MM.1S (cell line): ENCODE measurements at regions not wholly inside any gene's neighbourhood (a gene's known extent, or its start where the extent isn't known, plus 50 kb on each side); places are given as distances from the start of the nearest gene placed in this dataset.
"Not testable (repeated sequence)": the region's sequence is repeated elsewhere in the genome, so short reads cannot be mapped to it uniquely, and the experiment has no call there.

Experiments
- DNase-seq: peaks from one replicate; pipeline ENCODE4 v3.0.0-alpha.2; 2015
- H2AFZ ChIP-seq: fragments of 300-600 bp; sonication (generic); 2 replicates; pipeline ENCODE4 v1.6.0; 2016; ENCODE audit warnings: antibody characterized with exemption, low read length
- H3F3A ChIP-seq: fragments of 300-600 bp; sonication (generic); 2 replicates; pipeline ENCODE4 v1.6.1; 2016; ENCODE audit warnings: mild to moderate bottlenecking, antibody characterized with exemption, low read length, moderate library complexity, mixed read lengths; ENCODE audit not compliant: insufficient read depth
- H3K27ac ChIP-seq: fragments of 300-600 bp; sonication (generic); 2 replicates; pipeline ENCODE4 v1.5.1; 2016; ENCODE audit warnings: mild to moderate bottlenecking, low read length
- H3K27me3 ChIP-seq: fragments of 300-600 bp; sonication (generic); replicated peaks from 2 replicates; pipeline ENCODE4 v1.6.0; 2016; ENCODE audit warnings: low read length; ENCODE audit not compliant: insufficient read depth
- H3K36me3 ChIP-seq: fragments of 300-600 bp; sonication (generic); replicated peaks from 2 replicates; pipeline ENCODE4 v1.6.1; 2016; ENCODE audit warnings: mild to moderate bottlenecking, low read length, mixed read lengths; ENCODE audit not compliant: insufficient read depth
- H3K4me1 ChIP-seq: fragments of 300-600 bp; sonication (generic); 2 replicates; pipeline ENCODE4 v1.6.1; 2016; ENCODE audit warnings: low read length, mixed read lengths
- H3K4me2 ChIP-seq: fragments of 300-600 bp; sonication (generic); 2 replicates; pipeline ENCODE4 v1.6.0; 2016; ENCODE audit warnings: low read depth, low read length
- H3K4me3 ChIP-seq: fragments of 300-600 bp; sonication (generic); 2 replicates; pipeline ENCODE4 v1.5.1; 2016; ENCODE audit warnings: low read length, mixed read lengths
- H3K79me2 ChIP-seq: fragments of 300-600 bp; sonication (generic); 2 replicates; pipeline ENCODE4 v1.6.1; 2016; ENCODE audit warnings: mixed run types, low read length, mixed read lengths
- H3K9ac ChIP-seq: fragments of 300-600 bp; sonication (generic); 2 replicates; pipeline ENCODE4 v1.6.1; 2016; ENCODE audit warnings: low read length, mixed read lengths
- H3K9me2 ChIP-seq: fragments of 300-600 bp; sonication (generic); replicated peaks from 2 replicates; pipeline ENCODE4 v1.6.1; 2016; ENCODE audit warnings: mild to moderate bottlenecking, low read length, mixed read lengths; ENCODE audit not compliant: insufficient read depth
- H3K9me3 ChIP-seq: fragments of 300-600 bp; sonication (generic); replicated peaks from 2 replicates; pipeline ENCODE4 v1.6.1; 2016; ENCODE audit warnings: mild to moderate bottlenecking, low read length, mixed read lengths; ENCODE audit not compliant: insufficient read depth
- H4K20me1 ChIP-seq: fragments of 300-600 bp; sonication (generic); 2 replicates; pipeline ENCODE4 v1.6.1; 2016; ENCODE audit warnings: mild to moderate bottlenecking, low read length, moderate library complexity, mixed read lengths; ENCODE audit not compliant: insufficient read depth
- EZH2 ChIP-seq: fragments of 300-600 bp; sonication (generic); optimal IDR thresholded peaks from 2 replicates; pipeline ENCODE3; 2017; ENCODE audit warnings: low read depth, mild to moderate bottlenecking, antibody characterized with exemption, low read length, mixed read lengths
- EZH2phosphoT487 ChIP-seq: fragments of 300-600 bp; sonication (generic); IDR thresholded peaks from 2 replicates; pipeline ENCODE4 v1.6.1; 2018; ENCODE audit warnings: antibody characterized with exemption, low read length
- TF ChIP-seq, protein P1 (sequence below): fragments of 300-600 bp; sonication (generic); IDR thresholded peaks from 2 replicates; pipeline ENCODE4 v1.5.1; 2016; ENCODE audit warnings: antibody characterized with exemption, low read length, mixed read lengths

DNA sequence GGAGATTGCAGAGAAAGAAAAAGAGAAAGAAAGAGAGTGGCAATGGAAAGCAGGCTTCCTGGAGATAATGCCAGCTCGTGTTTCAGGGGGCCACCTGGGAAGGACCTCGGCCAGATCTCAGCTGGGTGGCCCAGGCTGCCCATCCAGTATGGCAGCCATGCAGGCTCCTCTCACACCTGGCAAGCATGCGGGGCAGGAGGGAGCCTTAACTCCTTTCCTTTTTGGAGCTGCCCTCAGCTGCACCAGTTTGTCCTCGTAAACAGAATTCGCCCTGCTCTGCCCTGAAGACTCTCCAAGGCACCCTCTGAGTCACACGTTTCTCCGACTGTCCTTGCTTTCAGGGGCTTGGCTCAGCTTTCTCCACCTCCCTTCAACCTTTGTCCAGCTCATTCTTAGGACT is 59.5 kb upstream of the IGFBP5 start:
- no peak for DNase-seq
- Histone ChIP-seq H3K79me2 (no peaks in the 10 kb centered on the region), H4K20me1 (no peaks in the 10 kb centered on the region), H3K27me3 (no peaks in the 10 kb centered on the region), H3F3A (no peaks in the 10 kb centered on the region), H3K36me3 (no peaks in the 10 kb centered on the region), H3K9me3 (no peaks in the 10 kb centered on the region), H3K27ac (no peak overlapping the region), H3K4me3 (no peak overlapping the region), H3K4me1 (no peaks in the 10 kb centered on the region), H3K9me2 (no peaks in the 10 kb centered on the region), H3K4me2 (no peak overlapping the region), H2AFZ (no peak overlapping the region), H3K9ac (no peak overlapping the region)
- TF ChIP-seq EZH2 (no peak), EZH2phosphoT487 (no peak)
- TF ChIP-seq, protein P1, sequence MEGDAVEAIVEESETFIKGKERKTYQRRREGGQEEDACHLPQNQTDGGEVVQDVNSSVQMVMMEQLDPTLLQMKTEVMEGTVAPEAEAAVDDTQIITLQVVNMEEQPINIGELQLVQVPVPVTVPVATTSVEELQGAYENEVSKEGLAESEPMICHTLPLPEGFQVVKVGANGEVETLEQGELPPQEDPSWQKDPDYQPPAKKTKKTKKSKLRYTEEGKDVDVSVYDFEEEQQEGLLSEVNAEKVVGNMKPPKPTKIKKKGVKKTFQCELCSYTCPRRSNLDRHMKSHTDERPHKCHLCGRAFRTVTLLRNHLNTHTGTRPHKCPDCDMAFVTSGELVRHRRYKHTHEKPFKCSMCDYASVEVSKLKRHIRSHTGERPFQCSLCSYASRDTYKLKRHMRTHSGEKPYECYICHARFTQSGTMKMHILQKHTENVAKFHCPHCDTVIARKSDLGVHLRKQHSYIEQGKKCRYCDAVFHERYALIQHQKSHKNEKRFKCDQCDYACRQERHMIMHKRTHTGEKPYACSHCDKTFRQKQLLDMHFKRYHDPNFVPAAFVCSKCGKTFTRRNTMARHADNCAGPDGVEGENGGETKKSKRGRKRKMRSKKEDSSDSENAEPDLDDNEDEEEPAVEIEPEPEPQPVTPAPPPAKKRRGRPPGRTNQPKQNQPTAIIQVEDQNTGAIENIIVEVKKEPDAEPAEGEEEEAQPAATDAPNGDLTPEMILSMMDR, result no peak

DNA sequence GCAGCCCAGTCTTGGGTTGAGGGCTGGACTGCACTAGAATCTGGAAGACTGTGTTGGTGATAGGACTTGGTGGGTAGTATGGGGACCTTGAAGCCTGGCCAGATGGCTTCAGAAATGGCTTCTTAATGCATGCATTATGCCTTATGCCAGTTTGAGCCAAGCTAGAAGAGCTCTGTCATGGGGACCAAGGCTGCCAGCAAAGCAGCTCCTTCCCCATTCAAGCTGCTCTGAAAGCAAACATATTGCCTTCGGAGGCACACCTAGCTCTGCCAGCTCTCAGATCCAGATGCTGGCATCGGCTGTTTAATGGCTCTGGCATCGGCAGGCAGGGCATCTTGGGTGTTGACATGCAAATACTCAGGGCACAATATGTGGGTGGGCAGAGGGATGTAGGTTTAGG is 59.0 kb upstream of the IGFBP5 start:
- Histone ChIP-seq H3K9me3 (no peaks in the 10 kb centered on the region), H3F3A (no peaks in the 10 kb centered on the region), H4K20me1 (no peaks in the 10 kb centered on the region), H3K36me3 (no peaks in the 10 kb centered on the region), H3K4me2 (no peak overlapping the region), H3K27ac (no peak overlapping the region), H3K27me3 (no peaks in the 10 kb centered on the region), H3K4me1 (no peaks in the 10 kb centered on the region), H3K79me2 (no peaks in the 10 kb centered on the region), H3K9ac (no peak overlapping the region), H3K9me2 (no peaks in the 10 kb centered on the region), H3K4me3 (no peak overlapping the region), H2AFZ (no peak overlapping the region)
- no peak for TF ChIP-seq EZH2phosphoT487
- TF ChIP-seq EZH2, result no peak
- TF ChIP-seq, protein P1, result no peak
- no peak for DNase-seq

DNA sequence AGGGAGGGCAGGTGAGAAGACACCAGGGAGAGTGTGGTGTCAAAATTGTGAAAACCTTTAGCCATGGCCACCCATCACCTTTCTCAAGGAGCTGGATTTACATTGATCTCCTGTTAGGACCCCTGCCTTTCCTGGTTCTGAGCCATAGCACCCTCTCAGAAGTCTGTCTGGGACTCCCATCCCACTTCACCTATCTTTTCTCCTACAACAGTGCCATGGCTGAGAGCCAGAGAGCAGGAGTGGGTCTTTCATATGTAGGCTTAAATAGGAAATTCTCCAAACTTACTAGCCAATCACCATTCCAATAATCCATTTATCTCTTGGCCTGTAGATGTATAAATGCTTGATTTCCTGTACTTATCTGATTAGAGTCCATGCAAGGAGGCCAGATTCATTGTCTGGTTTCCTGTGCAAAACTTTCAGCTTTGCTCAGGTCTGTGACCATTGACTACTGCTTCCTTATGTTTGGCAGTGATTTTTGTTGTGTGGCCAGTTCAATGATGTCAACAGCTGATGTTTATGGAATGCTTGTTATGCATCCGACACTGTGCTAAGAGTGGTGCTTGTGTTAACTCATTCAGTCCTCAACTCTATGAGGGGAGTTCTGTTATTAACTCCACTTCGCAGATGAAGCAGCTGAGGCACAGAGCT is 57.6 kb upstream of the IGFBP5 start:
- H3K9me2 ChIP-seq, result no peaks in the 10 kb centered on the region
- H3K79me2 ChIP-seq, result no peaks in the 10 kb centered on the region
- H2AFZ ChIP-seq, result no peak overlapping the region
- no peaks in the 10 kb centered on the region for H3K4me1 ChIP-seq
- DNase-seq, result no peak
- no peak overlapping the region for H3K27ac ChIP-seq
- H3K4me2 ChIP-seq, result no peak overlapping the region
- no peak overlapping the region for H3K9ac ChIP-seq
- no peaks in the 10 kb centered on the region for H4K20me1 ChIP-seq
- no peaks in the 10 kb centered on the region for H3K9me3 ChIP-seq
- no peak overlapping the region for H3K4me3 ChIP-seq
- H3F3A ChIP-seq, result no peaks in the 10 kb centered on the region
- TF ChIP-seq EZH2phosphoT487 (no peak), EZH2 (no peak)
- TF ChIP-seq, protein P1, result no peak
- no peaks in the 10 kb centered on the region for H3K27me3 ChIP-seq
- no peaks in the 10 kb centered on the region for H3K36me3 ChIP-seq

DNA sequence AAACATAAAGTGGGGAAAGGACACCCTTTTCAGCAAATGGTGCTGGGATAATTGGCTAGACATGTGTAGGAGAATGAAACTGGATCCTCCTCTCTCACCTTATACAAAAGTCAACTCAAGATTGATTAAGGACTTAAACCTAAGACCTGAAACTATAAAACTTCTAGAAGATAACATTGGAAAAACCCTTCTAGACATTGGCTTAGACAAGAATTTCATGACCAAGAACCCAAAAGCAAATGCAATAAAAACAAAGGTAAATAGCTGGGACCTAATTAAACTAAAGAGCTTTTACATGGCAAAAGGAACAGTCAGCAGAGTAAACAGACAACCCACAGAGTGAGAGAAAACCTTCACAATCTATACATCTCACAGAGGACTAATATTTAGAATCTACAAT is 55.4 kb upstream of the IGFBP5 start:
- not testable (repeated sequence) for DNase-seq, H3K4me1 ChIP-seq, H3F3A ChIP-seq, H3K4me3 ChIP-seq, H3K27ac ChIP-seq, H3K79me2 ChIP-seq, H3K9ac ChIP-seq, H4K20me1 ChIP-seq, H3K9me2 ChIP-seq, H3K9me3 ChIP-seq, H3K4me2 ChIP-seq, H2AFZ ChIP-seq, H3K27me3 ChIP-seq, H3K36me3 ChIP-seq

DNA sequence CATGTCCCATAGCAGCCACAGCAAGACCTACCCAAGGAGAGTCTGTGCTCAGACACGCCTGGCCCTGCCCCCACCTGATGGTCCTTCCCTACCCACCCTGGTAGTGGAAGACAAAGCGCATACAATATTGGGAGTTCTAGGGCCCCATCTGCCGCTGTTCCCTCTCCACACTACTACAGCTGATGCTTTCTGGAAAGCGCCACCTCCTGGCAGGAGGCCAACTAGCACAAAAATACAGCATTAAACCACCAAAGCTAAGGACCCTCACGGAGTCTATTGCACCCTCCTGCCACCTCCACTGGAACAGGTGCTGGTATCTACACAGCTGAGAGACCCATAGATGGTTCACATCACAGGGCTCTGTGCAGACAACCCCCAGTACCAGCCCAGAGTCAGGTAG is 50.9 kb upstream of the IGFBP5 start:
- H3K4me3 ChIP-seq, H3K4me2 ChIP-seq, DNase-seq, H3K27me3 ChIP-seq, H3K9ac ChIP-seq, H3F3A ChIP-seq, H3K4me1 ChIP-seq, H4K20me1 ChIP-seq, H2AFZ ChIP-seq, H3K27ac ChIP-seq, H3K9me2 ChIP-seq, H3K36me3 ChIP-seq, H3K79me2 ChIP-seq, H3K9me3 ChIP-seq: not testable (repeated sequence)
